Vagina (tissue), 2 donors: ENCODE measurements at regions not wholly inside any gene's neighbourhood (a gene's known extent, or its start where the extent isn't known, plus 50 kb on each side); places are given as distances from the start of the nearest gene placed in this dataset.

ENCODE experiments used
- POLR2A ChIP-seq, 2 donors: fragments of 450-650 bp; IDR thresholded peaks; one replicate each; pipeline ENCODE4 v1.6.1; 2017; ENCODE audit warnings: antibody characterized with exemption in 2 of 2, mild to moderate bottlenecking in 2 of 2, moderate library complexity in 2 of 2
- POLR2AphosphoS5 ChIP-seq, 2 donors: sonication (generic); formaldehyde crosslinking; IDR thresholded peaks; one replicate each; pipeline ENCODE4 v1.9.0; 2017; ENCODE audit warnings: antibody characterized with exemption in 2 of 2, mild to moderate bottlenecking in 2 of 2, low read depth in 1 of 2; ENCODE audit not compliant: insufficient read depth in 1 of 2
- TF ChIP-seq, protein P1 (sequence below), 3 experiments: fragments of 450-650 bp in 2 of 3; fragments of 200-600 bp in 1 of 3; sonication (generic) in 1 of 3; IDR thresholded peaks; one replicate each; pipeline ENCODE4 v1.5.1; 2017 to 2019; ENCODE audit warnings: antibody characterized with exemption in 3 of 3, mild to moderate bottlenecking in 2 of 3, moderate library complexity in 2 of 3

DNA sequence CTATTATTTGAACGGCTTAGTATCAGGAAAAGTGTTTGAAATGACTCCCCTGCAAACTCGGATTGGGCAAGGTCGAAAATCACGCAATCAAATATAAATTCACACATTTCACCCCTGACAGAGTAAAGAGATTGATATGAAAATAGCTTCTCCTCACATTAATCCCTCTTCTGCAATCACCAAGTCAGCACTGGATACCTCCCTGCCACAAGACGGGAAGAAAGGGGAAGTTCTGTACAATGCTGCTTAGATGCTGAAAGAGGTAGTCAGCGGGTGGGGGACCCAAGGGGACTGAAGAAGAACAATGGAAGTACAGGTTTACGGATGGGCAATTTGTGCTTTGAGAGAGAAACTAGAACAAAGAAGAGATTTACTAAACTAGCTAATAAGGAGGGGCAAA is 72.0 kb upstream of the ANK3 start:
- TF ChIP-seq, protein P1, sequence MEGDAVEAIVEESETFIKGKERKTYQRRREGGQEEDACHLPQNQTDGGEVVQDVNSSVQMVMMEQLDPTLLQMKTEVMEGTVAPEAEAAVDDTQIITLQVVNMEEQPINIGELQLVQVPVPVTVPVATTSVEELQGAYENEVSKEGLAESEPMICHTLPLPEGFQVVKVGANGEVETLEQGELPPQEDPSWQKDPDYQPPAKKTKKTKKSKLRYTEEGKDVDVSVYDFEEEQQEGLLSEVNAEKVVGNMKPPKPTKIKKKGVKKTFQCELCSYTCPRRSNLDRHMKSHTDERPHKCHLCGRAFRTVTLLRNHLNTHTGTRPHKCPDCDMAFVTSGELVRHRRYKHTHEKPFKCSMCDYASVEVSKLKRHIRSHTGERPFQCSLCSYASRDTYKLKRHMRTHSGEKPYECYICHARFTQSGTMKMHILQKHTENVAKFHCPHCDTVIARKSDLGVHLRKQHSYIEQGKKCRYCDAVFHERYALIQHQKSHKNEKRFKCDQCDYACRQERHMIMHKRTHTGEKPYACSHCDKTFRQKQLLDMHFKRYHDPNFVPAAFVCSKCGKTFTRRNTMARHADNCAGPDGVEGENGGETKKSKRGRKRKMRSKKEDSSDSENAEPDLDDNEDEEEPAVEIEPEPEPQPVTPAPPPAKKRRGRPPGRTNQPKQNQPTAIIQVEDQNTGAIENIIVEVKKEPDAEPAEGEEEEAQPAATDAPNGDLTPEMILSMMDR (IDR thresholded peaks at IDR 0.05), result no peak
- TF ChIP-seq POLR2A (IDR thresholded peaks at IDR 0.05) (no peak), POLR2AphosphoS5 (IDR thresholded peaks at IDR 0.05; ENCODE audit: insufficient read depth in 1 of 2, low read depth in 1 of 2) (no peak)
